Thymus (tissue), 11 donors: ENCODE measurements at regions not wholly inside any gene's neighbourhood (a gene's known extent, or its start where the extent isn't known, plus 50 kb on each side); places are given as distances from the start of the nearest gene placed in this dataset.

ENCODE experiments used
- DNase-seq, 9 donors: peaks; one replicate each; pipeline ENCODE4 v3.0.0-alpha.2; 2013; ENCODE audit warnings: low spot score in 9 of 9, low read depth in 6 of 9, missing footprints in 1 of 9
- H3K27ac ChIP-seq, 2 donors: one replicate each; pipeline ENCODE4 v1.5.1; 2013; ENCODE audit warnings: control low read depth in 1 of 2, low read depth in 1 of 2, low read length in 1 of 2, mild to moderate bottlenecking in 1 of 2, moderate library complexity in 1 of 2
- H3K27me3 ChIP-seq, 2 donors: one replicate each; pipeline ENCODE4 v1.5.1; 2013; ENCODE audit warnings: low read length in 1 of 2; ENCODE audit not compliant: control insufficient read depth in 2 of 2, insufficient read depth in 1 of 2
- H3K36me3 ChIP-seq, 2 donors: one replicate each; pipeline ENCODE4 v1.5.1; 2013; ENCODE audit warnings: low read length in 1 of 2, mild to moderate bottlenecking in 1 of 2, moderate library complexity in 1 of 2; ENCODE audit not compliant: control insufficient read depth in 2 of 2, insufficient read depth in 2 of 2
- H3K4me1 ChIP-seq, 2 donors: one replicate each; pipeline ENCODE4 v1.5.1; 2013; ENCODE audit warnings: low read length in 2 of 2; ENCODE audit not compliant: control insufficient read depth in 2 of 2, insufficient read depth in 2 of 2
- H3K4me3 ChIP-seq, 2 donors: one replicate each; pipeline ENCODE4 v1.5.1; 2013; ENCODE audit warnings: low read length in 2 of 2, control low read depth in 1 of 2, mild to moderate bottlenecking in 1 of 2
- H3K9me3 ChIP-seq, 2 donors: one replicate each; pipeline ENCODE4 v1.5.1; 2013; ENCODE audit warnings: low read length in 1 of 2, mild to moderate bottlenecking in 1 of 2; ENCODE audit not compliant: control insufficient read depth in 2 of 2, insufficient read depth in 1 of 2
- WGBS: extraction: QIAGEN DNeasy Blood & Tissue Kit; methylation state at CpG from one replicate; pipeline ENCODE4 v1.1.7; 2013; 5-methylcytosine and 5-hydroxymethylcytosine counted together
- donor health status: healthy.

DNA sequence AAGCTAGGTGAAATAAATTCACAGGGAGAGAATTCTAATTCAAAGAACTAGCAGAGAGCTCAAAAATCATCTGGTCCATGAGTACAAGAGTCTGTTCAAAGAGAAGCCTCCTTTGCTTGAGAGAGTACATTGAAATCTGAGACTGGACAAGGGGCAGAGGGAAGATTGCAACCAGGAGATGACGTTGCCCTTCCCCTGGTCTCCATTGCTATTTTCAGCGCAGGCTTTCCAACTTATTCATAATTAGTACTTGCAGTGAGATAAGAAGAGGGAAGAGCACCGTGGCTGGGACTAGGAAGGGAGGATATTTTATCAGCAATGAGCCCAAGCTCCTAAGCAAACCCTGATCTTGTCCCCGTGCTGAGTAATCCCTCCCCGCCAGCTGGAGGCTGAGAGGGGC is 251.8 kb upstream of the RORA start:
- Histone ChIP-seq H3K9me3 (no peaks in the 10 kb centered on the region), H3K27me3 (no peaks in the 10 kb centered on the region), H3K4me3 (no peak overlapping the region), H3K4me1 (no peaks in the 10 kb centered on the region), H3K36me3 (no peaks in the 10 kb centered on the region), H3K27ac (no peak overlapping the region)
- WGBS = 82% methylated on average over 5 of the region's 5 CpGs
- DNase-seq = no peak

DNA sequence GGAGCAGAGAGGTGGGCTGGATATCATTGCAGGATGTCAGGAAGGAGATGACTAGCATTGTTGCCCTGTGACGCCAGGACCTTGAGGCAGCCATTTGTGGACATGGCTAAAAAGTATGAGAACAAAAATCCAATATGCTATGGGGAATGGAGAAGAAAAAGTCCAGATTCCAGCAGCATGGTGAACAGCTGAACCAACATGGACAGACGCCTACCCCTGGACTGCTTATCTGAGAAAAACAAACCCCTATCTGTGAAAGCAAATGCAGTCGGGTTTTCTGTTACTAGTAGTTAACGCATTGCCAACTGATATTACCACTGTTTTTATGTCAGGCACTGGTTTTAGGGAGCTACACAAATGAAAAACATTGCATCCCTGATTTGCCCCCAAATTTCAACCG is 251.2 kb upstream of the RORA start:
- no peak overlapping the region for H3K27ac ChIP-seq
- DNase-seq = no peak
- H3K4me3 ChIP-seq = no peak overlapping the region
- 94% methylated on average over 5 of the region's 5 CpGs for WGBS
- no peaks in the 10 kb centered on the region for H3K36me3 ChIP-seq
- no peaks in the 10 kb centered on the region for H3K27me3 ChIP-seq
- no peaks in the 10 kb centered on the region for H3K4me1 ChIP-seq
- H3K9me3 ChIP-seq = no peaks in the 10 kb centered on the region

DNA sequence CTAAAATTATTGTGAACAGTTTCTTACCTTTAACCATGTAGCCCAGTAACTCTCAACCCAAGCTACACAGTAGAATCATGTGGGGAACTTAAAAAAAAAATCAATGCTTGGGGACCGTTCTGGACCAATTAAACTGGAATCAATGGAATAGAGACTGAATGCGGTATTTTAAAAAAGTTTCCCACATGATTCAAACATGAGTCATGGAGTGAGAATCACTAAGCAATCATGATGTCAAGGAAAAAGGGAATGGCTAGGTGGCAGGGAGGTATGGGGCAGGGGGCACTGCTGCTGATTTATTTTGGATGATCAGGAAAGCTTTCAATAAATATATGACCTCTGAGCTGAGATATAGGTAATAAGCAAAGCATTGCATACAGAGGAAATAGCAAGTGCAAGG is 250.5 kb upstream of the RORA start:
- no peaks in the 10 kb centered on the region for H3K36me3 ChIP-seq
- H3K9me3 ChIP-seq = no peaks in the 10 kb centered on the region
- H3K27ac ChIP-seq = no peak overlapping the region
- H3K27me3 ChIP-seq = no peaks in the 10 kb centered on the region
- DNase-seq = no peak
- H3K4me3 ChIP-seq = no peak overlapping the region
- WGBS = 96% methylated on average over 2 of the region's 2 CpGs
- H3K4me1 ChIP-seq = no peaks in the 10 kb centered on the region

DNA sequence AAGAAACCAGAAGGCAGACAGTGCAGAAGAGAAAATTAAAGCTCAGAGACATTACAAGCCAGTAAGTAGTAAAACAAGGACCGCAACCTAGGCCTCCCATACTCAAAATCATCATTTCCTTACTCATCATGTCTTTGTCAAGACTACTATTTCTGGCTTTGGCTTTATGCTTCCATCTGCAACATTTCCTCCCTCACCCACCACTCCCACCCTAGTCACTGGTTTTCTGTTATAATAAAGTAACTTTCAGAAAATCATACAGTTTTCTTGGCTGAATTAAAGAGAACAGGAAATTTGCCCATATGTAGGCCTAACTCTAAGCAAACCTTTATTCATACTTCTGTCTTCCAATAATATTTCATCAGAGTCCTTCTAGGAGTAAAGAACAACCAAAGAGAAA is 247.6 kb upstream of the RORA start:
- Histone ChIP-seq H3K9me3 (no peaks in the 10 kb centered on the region), H3K4me3 (no peak overlapping the region), H3K27me3 (no peaks in the 10 kb centered on the region), H3K27ac (no peak overlapping the region), H3K36me3 (no peaks in the 10 kb centered on the region), H3K4me1 (no peaks in the 10 kb centered on the region)
- WGBS = 93% methylated on average over 1 of the region's 1 CpG
- no peak for DNase-seq

DNA sequence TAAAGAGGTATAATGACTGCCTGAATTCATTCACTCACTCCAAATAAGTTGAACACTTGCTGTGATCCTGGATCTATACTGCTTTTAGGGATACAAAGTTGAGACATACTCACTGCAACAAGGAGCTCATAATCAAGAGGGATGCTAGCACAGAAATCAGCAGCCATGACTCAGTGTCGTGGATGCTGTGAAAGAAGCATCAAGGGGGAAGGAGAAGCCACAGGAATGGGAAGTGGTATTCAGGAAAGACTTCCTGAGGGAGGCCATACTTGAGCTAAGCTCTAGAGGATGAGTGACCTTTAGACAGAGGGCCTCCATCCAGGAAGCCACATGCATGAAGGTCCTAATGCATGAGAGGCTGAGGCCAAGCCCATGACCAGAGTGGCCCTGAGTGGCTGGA is 245.7 kb upstream of the RORA start:
- Histone ChIP-seq H3K27ac (no peak overlapping the region), H3K4me1 (no peaks in the 10 kb centered on the region), H3K27me3 (no peaks in the 10 kb centered on the region), H3K9me3 (no peaks in the 10 kb centered on the region), H3K4me3 (no peak overlapping the region), H3K36me3 (no peaks in the 10 kb centered on the region)
- no peak for DNase-seq
- 75% methylated on average over 1 of the region's 1 CpG for WGBS

DNA sequence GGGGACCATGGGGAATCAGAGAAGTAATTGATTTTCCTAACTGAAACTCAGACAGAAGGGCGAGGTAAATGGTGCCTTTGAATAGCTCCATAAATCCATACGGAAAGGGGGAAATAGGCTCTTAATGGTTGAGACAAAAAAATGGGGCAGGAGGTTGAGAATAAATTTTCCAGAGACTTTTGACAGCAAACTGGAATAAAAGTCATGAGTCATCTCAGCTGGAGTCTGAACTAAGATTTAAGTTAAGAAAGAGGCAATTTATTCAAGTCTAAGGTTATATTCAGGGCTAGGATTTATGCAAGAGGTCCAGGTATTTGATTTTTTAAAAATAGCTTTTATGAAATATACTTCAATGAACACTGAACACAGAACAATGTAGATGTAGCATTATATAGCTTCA is 238.7 kb upstream of the RORA start:
- DNase-seq = no peak
- H3K4me3 ChIP-seq = no peak overlapping the region
- no peaks in the 10 kb centered on the region for H3K27me3 ChIP-seq
- H3K27ac ChIP-seq = no peak overlapping the region
- H3K4me1 ChIP-seq = no peaks in the 10 kb centered on the region
- no peaks in the 10 kb centered on the region for H3K9me3 ChIP-seq
- no peaks in the 10 kb centered on the region for H3K36me3 ChIP-seq
- WGBS = 49% methylated on average over 2 of the region's 2 CpGs

DNA sequence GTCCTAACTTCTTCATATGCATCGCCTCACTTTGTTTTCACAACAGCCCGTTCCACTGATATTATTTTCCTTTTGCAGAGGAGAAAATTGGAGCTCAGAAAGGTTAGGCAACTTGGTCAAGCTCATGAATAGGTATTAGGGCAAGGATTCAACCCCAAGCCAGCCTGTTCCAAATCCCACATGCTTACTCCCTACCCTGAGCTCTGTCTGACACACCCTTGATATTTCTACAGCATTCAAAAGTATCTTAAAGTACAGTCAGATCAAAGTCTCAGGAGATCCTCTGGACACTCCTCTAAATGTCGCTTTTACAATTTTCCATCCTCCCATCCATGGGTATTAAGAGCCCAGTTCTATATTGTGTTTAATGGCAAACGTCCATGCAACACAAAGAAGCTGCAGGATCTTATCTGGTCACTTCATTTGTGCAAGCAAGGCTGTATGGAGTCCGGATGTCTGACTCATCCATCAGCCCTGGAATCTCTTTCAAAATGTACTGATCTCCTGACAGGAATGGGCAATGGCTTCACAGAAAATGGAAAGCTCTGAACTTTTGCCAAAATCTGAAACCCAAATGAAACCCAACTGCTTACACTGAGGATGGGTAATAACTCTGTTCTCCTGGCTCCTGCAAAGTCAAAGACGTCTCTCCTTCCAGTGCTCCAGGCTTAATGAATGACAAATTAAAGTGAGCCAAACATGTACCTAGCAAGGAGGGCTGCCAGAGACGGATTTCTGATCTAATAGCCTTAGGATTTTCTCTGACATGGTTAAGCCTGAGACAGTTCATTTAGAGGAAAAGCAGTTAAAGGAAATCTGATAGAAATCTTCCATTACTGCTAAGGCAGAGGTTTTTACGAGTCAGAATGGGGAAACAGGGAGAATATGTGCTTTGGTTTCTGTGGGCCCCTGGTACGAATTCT is 230.9 kb upstream of the RORA start:
- 77% methylated on average over 9 of the region's 9 CpGs for WGBS
- DNase-seq = no peak
- no peak overlapping the region for H3K27ac ChIP-seq

DNA sequence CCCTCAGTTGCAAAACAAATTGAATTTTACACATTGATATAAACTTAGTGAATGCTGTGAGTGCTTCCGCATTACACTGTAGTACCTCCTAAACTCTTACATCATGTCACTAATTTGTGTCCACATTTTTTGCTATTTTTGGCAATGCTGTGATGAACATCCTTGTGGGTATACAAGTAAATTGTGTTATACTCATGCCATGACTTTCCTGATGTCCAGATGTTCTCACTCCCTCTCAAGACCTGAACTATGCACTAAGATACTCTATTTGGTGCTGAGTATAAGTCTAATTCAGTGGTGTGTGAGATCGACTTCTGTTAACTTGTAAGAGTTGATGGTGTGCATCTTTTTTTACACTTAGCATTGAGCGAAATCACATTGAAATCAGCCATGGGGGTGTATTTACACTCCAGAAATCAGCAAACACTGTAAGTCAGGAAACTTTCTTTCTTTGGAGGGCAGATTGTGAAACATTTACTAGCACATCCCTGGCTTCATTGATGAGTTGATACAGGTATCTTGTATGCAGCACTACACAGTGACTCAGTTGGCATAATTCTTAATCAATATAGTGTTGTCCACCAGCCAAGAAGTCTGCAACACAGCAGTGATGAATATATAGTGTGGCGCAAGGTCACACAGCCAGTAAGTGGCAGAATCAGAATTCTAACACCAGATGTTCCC is 228.1 kb upstream of the RORA start:
- DNase-seq = no peak
- no peaks in the 10 kb centered on the region for H3K27me3 ChIP-seq
- WGBS = 96% methylated on average over 4 of the region's 4 CpGs
- H3K36me3 ChIP-seq = no peaks in the 10 kb centered on the region
- no peak overlapping the region for H3K27ac ChIP-seq
- no peak overlapping the region for H3K4me3 ChIP-seq
- no peaks in the 10 kb centered on the region for H3K9me3 ChIP-seq
- no peaks in the 10 kb centered on the region for H3K4me1 ChIP-seq

More for the DNA sequence above, 230.9 kb upstream of the RORA start:
- no peaks in the 10 kb centered on the region for H3K27me3 ChIP-seq
- H3K4me3 ChIP-seq = no peak overlapping the region
- H3K36me3 ChIP-seq = no peaks in the 10 kb centered on the region
- no peaks in the 10 kb centered on the region for H3K4me1 ChIP-seq
- H3K9me3 ChIP-seq = no peaks in the 10 kb centered on the region

- Histone ChIP-seq H3K27me3 (no peaks in the 10 kb centered on the region), H3K36me3 (no peaks in the 10 kb centered on the region), H3K9me3 (no peaks in the 10 kb centered on the region), H3K27ac (no peak overlapping the region), H3K4me1 (no peaks in the 10 kb centered on the region), H3K4me3 (no peak overlapping the region)
- DNase-seq = no peak
Observed at GRCh38 chr15:61449186-61449702, 220.1 kb upstream of the RORA start.
